Astrocyte (in vitro differentiated cells and primary cell): ENCODE measurements at regions not wholly inside any gene's neighbourhood (a gene's known extent, or its start where the extent isn't known, plus 50 kb on each side); places are given as distances from the start of the nearest gene placed in this dataset.
"Not testable (repeated sequence)": the region's sequence is repeated elsewhere in the genome, so short reads cannot be mapped to it uniquely, and the experiment has no call there.

Source experiments
- DNase-seq: peaks from one replicate; pipeline ENCODE4 v3.0.0-alpha.2; 2010; ENCODE audit warnings: low read depth
- FAIRE-seq: peaks from 2 replicates; lab custom pipeline; 2011; peaks lifted over from hg19 to GRCh38; lab: Jason Lieb, UNC
- H2AFZ ChIP-seq: 2 replicates; pipeline ENCODE4 v1.6.0; 2012; ENCODE audit warnings: low read depth, low read length, inconsistent platforms
- H3K27ac ChIP-seq: 2 replicates; pipeline ENCODE4 v1.5.1; 2011; ENCODE audit warnings: low read depth, low read length, inconsistent platforms
- H3K27me3 ChIP-seq: 2 replicates; pipeline ENCODE4 v1.6.0; 2011; ENCODE audit warnings: low read length, inconsistent platforms; ENCODE audit not compliant: insufficient read depth
- H3K36me3 ChIP-seq: 2 replicates; pipeline ENCODE4 v1.5.1; 2011; ENCODE audit warnings: low read length, inconsistent platforms; ENCODE audit not compliant: insufficient read depth
- H3K4me1 ChIP-seq: 2 replicates; pipeline ENCODE4 v1.5.1; 2011; ENCODE audit warnings: low read length, inconsistent platforms; ENCODE audit not compliant: insufficient read depth
- H3K4me2 ChIP-seq: 2 replicates; pipeline ENCODE4 v1.6.0; 2012; ENCODE audit warnings: low read length, inconsistent platforms
- H3K4me3 ChIP-seq: 2 replicates; pipeline ENCODE4 v1.5.1; 2011; ENCODE audit warnings: low read depth, mild to moderate bottlenecking, low read length, inconsistent platforms; ENCODE audit not compliant: insufficient read depth
- H3K79me2 ChIP-seq: 2 replicates; pipeline ENCODE4 v1.6.0; 2012; ENCODE audit warnings: mild to moderate bottlenecking, low read length, inconsistent platforms; ENCODE audit not compliant: insufficient read depth
- H3K9ac ChIP-seq: 2 replicates; pipeline ENCODE4 v1.6.0; 2012; ENCODE audit warnings: mild to moderate bottlenecking, low read length, inconsistent platforms
- H3K9me3 ChIP-seq: 2 replicates; pipeline ENCODE4 v1.5.1; 2012; ENCODE audit warnings: low read depth, mild to moderate bottlenecking, low read length, inconsistent platforms; ENCODE audit not compliant: insufficient read depth
- H4K20me1 ChIP-seq: 2 replicates; pipeline ENCODE4 v1.6.0; 2012; ENCODE audit warnings: low read length, inconsistent platforms; ENCODE audit not compliant: insufficient read depth
- H3K27ac Mint-ChIP-seq: one replicate; pipeline ENCODE4 v1.8.0; 2021; ENCODE audit warnings: mild to moderate bottlenecking, mixed read lengths; ENCODE audit not compliant: unreplicated experiment
- H3K27me3 Mint-ChIP-seq: one replicate; pipeline ENCODE4 v1.8.0; 2021; ENCODE audit warnings: low read depth, mixed read lengths; ENCODE audit not compliant: unreplicated experiment
- H3K36me3 Mint-ChIP-seq: one replicate; pipeline ENCODE4 v1.8.0; 2021; ENCODE audit warnings: low read depth, mixed read lengths; ENCODE audit not compliant: unreplicated experiment
- H3K4me1 Mint-ChIP-seq: one replicate; pipeline ENCODE4 v1.8.0; 2021; ENCODE audit warnings: low read depth, mixed read lengths; ENCODE audit not compliant: unreplicated experiment
- H3K4me3 Mint-ChIP-seq: one replicate; pipeline ENCODE4 v1.8.0; 2021; ENCODE audit warnings: mild to moderate bottlenecking, moderate library complexity, mixed read lengths; ENCODE audit not compliant: unreplicated experiment
- H3K9me3 Mint-ChIP-seq: one replicate; pipeline ENCODE4 v1.8.0; 2021; ENCODE audit warnings: mild to moderate bottlenecking, mixed read lengths; ENCODE audit not compliant: unreplicated experiment
- EZH2 ChIP-seq: IDR thresholded peaks from 2 replicates; pipeline ENCODE4 v1.6.1; 2012; ENCODE audit warnings: mild to moderate bottlenecking, low read length, inconsistent platforms; ENCODE audit not compliant: insufficient read depth
- TF ChIP-seq, protein P1 (sequence below): IDR thresholded peaks from 2 replicates; pipeline ENCODE4 v1.5.1; 2011; ENCODE audit warnings: low read depth, mild to moderate bottlenecking, inconsistent platforms, low read length, moderate library complexity; ENCODE audit not compliant: insufficient read depth

- Histone ChIP-seq H3K4me2 (no peak overlapping the region), H4K20me1 (no peaks in the 10 kb centered on the region), H2AFZ (no peak overlapping the region), H3K4me1 (no peaks in the 10 kb centered on the region), H3K9me3 (peaks cover 4% of the 10 kb centered on the region), H3K9ac (no peak overlapping the region), H3K36me3 (no peaks in the 10 kb centered on the region), H3K79me2 (no peaks in the 10 kb centered on the region), H3K27me3 (no peaks in the 10 kb centered on the region), H3K4me3 (no peak overlapping the region), H3K27ac (no peak overlapping the region)
- TF ChIP-seq EZH2 = no peak
- H3K9me3 Mint-ChIP-seq = peaks cover 3% of the 10 kb centered on the region
- peaks cover 2% of the 10 kb centered on the region for H3K27me3 Mint-ChIP-seq
- no peak overlapping the region for H3K27ac Mint-ChIP-seq
- no peak overlapping the region for H3K4me3 Mint-ChIP-seq
- no peaks in the 10 kb centered on the region for H3K36me3 Mint-ChIP-seq
- FAIRE-seq = no peak
- H3K4me1 Mint-ChIP-seq = no peaks in the 10 kb centered on the region
- DNase-seq = no peak
These were observed 499.7 kb downstream of the PTH2R start for GRCh38 chr2:208906330-208906729.

- H3K27me3 ChIP-seq = no peaks in the 10 kb centered on the region
- H3K9me3 ChIP-seq = no peaks in the 10 kb centered on the region
- no peaks in the 10 kb centered on the region for H3K36me3 ChIP-seq
- no peak overlapping the region for H3K4me2 ChIP-seq
- Mint-ChIP-seq H3K4me1 (no peaks in the 10 kb centered on the region), H3K27me3 (peaks cover 3% of the 10 kb centered on the region), H3K4me3 (no peak overlapping the region), H3K27ac (no peak overlapping the region), H3K36me3 (no peaks in the 10 kb centered on the region), H3K9me3 (no peaks in the 10 kb centered on the region)
- no peak overlapping the region for H3K4me3 ChIP-seq
- no peak overlapping the region for H2AFZ ChIP-seq
- TF ChIP-seq EZH2 = no peak
- TF ChIP-seq, protein P1, sequence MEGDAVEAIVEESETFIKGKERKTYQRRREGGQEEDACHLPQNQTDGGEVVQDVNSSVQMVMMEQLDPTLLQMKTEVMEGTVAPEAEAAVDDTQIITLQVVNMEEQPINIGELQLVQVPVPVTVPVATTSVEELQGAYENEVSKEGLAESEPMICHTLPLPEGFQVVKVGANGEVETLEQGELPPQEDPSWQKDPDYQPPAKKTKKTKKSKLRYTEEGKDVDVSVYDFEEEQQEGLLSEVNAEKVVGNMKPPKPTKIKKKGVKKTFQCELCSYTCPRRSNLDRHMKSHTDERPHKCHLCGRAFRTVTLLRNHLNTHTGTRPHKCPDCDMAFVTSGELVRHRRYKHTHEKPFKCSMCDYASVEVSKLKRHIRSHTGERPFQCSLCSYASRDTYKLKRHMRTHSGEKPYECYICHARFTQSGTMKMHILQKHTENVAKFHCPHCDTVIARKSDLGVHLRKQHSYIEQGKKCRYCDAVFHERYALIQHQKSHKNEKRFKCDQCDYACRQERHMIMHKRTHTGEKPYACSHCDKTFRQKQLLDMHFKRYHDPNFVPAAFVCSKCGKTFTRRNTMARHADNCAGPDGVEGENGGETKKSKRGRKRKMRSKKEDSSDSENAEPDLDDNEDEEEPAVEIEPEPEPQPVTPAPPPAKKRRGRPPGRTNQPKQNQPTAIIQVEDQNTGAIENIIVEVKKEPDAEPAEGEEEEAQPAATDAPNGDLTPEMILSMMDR = no peak
- no peaks in the 10 kb centered on the region for H3K79me2 ChIP-seq
- H3K4me1 ChIP-seq = no peaks in the 10 kb centered on the region
- FAIRE-seq = no peak
- DNase-seq = no peak
- H4K20me1 ChIP-seq = no peaks in the 10 kb centered on the region
- H3K9ac ChIP-seq = no peak overlapping the region
- no peak overlapping the region for H3K27ac ChIP-seq
These were observed 508.4 kb upstream of the MAP2 start for GRCh38 chr2:208915401-208915800.

GRCh38 chr2:208916881-208917280 is 507.0 kb upstream of the MAP2 start:
- no peak overlapping the region for H3K9ac ChIP-seq
- H3K36me3 ChIP-seq = no peaks in the 10 kb centered on the region
- no peaks in the 10 kb centered on the region for H3K79me2 ChIP-seq
- no peak overlapping the region for H3K27ac ChIP-seq
- no peak for TF ChIP-seq EZH2
- TF ChIP-seq, protein P1 = no peak
- no peak for DNase-seq
- H3K4me2 ChIP-seq = no peak overlapping the region
- no peaks in the 10 kb centered on the region for H3K27me3 ChIP-seq
- no peak overlapping the region for H3K4me3 ChIP-seq
- H3K4me3 Mint-ChIP-seq = no peak overlapping the region
- no peaks in the 10 kb centered on the region for H4K20me1 ChIP-seq
- no peak overlapping the region for H3K27ac Mint-ChIP-seq
- FAIRE-seq = no peak
- H2AFZ ChIP-seq = no peak overlapping the region
- peaks cover 3% of the 10 kb centered on the region for H3K9me3 Mint-ChIP-seq
- H3K9me3 ChIP-seq = no peaks in the 10 kb centered on the region
- H3K4me1 Mint-ChIP-seq = no peaks in the 10 kb centered on the region
- no peaks in the 10 kb centered on the region for H3K27me3 Mint-ChIP-seq
- H3K4me1 ChIP-seq = no peaks in the 10 kb centered on the region
- no peaks in the 10 kb centered on the region for H3K36me3 Mint-ChIP-seq

DNA sequence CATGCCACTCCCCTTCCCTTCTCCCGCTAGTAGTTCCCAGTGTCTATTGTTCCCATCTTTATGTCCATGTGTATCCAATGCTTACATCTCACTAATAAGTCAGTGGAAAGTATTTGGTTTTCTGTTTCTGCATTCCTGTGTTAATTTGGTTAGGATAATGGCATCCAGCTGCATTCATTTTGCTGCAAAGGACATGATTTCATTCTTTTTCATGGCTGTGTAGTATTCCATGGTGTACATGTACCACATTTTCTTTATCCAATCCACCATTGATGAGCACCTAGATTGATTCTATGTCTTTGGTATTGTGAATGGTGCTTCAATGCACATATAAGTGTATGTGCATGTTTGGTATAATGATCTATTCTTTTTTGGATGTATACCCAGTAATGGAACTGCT is 502.5 kb upstream of the MAP2 start:
- not testable (repeated sequence) for H3K4me3 Mint-ChIP-seq

More for the DNA sequence above, 502.5 kb upstream of the MAP2 start:
- H3K9ac ChIP-seq, H2AFZ ChIP-seq, H3K27ac Mint-ChIP-seq, H3K27ac ChIP-seq, H4K20me1 ChIP-seq, H3K79me2 ChIP-seq, H3K36me3 Mint-ChIP-seq, DNase-seq, H3K4me2 ChIP-seq, H3K4me3 ChIP-seq, H3K4me1 Mint-ChIP-seq, H3K9me3 ChIP-seq, H3K9me3 Mint-ChIP-seq, H3K27me3 Mint-ChIP-seq, H3K27me3 ChIP-seq, FAIRE-seq, H3K36me3 ChIP-seq, H3K4me1 ChIP-seq: not testable (repeated sequence)
